GM11168 (cell line): ENCODE measurements at regions not wholly inside any gene's neighbourhood (a gene's known extent, or its start where the extent isn't known, plus 50 kb on each side); places are given as distances from the start of the nearest gene placed in this dataset.
"Not testable (repeated sequence)": the region's sequence is repeated elsewhere in the genome, so short reads cannot be mapped to it uniquely, and the experiment has no call there.

Source experiments
- in situ Hi-C: fragments of 300-500 bp; cut with MboI; formaldehyde crosslinking; loops from one replicate; pipeline ENCODE4 v1.12.0; 2022; ENCODE audit warnings: low sequenced_read_pairs; ENCODE audit not compliant: unreplicated experiment

DNA sequence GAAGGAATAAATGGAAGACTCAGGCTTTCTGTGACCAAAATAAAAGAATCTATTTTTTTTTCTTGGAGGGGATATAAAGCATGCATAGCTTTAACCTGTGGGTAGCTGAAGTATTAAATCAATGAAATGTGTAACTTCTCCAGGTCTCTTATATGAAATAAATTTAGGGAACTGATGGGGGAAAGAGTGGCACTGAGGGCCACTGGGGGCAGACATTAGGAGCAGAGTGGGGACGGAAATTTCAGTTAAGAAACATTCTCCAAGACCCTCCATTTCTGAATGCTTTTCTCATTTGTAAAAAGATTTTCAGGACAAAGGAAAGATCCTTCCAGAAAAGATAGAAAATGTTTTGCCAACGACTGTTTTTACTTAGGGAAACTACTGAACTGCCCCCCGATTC is 131.0 kb downstream of the GPX5 start:
- in situ Hi-C loops: no loop called here

DNA sequence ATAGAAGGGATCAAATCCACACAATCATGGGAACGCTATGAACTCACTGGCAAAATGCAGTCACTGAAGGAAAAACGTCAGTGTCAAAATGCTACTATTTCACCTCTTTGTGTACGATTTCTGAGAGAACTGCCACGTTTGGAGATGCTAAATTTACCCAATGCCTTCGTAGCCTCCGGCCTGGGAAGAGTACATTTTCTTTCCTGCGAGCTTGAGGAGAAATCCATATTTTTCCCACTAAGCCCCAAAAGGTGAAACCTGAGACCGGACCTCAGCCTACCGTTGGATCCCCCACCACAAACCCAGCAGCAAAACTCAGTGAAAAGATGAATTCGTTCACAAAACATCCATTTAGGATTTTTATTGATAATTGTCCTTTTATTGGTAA is 131.7 kb downstream of the GPX5 start:
- in situ Hi-C loops: no loop called here

DNA sequence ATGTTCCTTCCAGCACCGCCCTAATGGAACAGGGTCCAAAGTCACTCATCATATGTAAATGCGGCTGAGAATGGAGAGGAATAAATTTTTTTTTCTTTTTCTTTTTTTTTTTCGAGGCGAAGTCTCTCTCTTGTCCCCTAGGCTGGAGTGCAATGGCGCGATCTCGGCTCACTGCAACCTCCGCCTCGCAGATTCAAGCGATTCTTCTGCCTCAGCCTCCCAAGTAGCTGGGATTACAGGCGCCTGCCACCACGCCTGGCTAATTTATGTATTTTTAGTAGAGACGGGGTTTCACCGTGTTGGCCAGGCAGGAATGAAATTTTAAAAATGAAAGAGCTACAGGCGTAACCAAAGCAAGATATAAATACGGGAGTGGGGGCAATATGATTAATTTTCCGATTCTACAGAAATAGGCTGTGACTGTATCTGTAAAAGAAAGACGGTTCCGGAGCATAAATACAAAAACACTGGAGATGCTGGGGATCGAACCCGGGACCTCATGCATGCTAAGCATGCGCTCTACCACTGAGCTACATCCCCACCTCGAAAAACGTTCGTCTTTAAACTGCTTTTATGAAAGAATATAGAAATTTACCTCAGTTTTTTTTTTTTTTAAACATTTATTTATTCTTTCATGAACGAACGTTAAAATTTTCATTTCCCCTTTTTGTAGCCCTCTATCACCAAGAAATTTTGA is 132.2 kb downstream of the GPX5 start:
- in situ Hi-C loops: no loop called here

DNA sequence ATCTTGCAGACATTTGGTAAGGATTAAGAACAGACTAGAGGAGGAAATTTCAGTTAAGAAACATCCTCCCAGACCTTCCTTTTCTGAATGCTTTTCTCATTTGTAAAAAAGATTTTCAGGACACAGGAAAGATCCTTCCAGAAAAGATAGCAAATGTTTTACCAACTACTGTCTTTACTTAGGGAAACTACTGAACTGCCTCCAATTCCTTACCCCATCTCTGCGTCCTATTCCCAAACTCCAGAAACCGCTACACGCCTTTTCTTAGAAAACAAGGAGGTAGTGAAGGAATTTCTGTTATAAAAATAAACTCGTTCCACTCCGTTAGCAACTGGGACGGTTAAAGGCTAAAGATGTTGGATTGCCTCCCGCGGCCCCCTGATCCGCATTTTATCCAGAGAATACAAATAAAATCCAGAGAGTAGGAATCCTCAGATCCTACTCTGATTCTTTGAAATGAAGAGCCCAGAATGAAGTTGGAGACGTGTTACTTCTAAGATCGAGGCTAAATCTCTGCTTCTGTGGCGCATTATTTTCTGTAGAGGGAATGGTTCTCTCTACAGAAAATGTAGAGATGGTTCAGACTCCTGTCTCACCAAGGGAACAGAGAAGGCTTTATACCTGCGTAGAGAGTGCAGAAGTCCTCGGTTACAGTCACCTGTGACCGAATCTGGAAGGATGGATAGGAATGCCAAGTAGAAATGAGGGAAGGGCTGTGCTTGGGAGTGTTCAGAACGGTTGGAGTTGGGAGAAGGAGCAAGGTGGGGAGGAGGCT is 133.0 kb downstream of the GPX5 start:
- in situ Hi-C loops: no loop called here

DNA sequence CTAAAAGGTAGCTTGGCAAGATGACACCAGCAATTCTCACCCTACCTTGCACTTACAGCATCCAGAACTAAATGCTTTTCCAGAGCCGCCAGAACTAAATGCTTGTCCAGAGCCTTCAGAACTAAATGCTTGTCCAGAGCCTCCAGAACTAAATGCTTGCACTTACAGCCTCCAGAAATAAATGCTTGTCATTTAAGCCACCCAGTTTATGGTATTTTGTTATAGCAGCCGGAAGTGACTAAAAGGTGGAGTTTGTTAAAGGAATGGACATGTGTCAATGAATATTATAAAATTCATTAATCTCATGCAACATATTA is 133.5 kb downstream of the GPX5 start:
- in situ Hi-C loops: no loop called here

DNA sequence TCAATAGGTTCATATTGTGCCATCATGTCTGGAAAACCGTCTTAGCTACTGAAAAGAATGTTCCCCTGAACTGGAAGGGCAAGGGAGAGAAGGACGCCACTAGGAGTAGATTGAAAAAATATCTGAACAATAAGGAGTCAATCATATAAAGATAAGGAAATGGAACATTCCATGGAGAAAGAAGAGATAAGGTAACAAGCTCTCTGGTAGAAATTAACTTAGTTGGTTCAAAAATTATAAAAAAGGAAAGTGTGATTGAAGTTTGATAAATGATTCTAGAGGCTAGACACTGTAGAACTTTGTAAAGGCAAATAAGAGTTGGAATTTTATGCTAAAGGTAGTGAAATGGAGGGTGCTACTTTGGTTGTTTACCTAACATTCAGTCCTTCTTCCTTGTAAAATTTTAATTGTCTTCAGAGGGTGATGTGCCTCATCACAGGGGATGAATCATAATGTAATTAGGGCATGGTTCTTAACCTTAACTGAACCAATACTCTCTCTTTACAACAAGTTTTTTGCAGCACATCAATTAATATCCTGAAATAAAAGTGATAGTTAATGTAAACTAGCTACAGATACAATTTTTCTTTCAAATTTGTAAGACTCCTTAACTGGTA is 135.5 kb downstream of the GPX5 start:
- in situ Hi-C loops: no loop called here

DNA sequence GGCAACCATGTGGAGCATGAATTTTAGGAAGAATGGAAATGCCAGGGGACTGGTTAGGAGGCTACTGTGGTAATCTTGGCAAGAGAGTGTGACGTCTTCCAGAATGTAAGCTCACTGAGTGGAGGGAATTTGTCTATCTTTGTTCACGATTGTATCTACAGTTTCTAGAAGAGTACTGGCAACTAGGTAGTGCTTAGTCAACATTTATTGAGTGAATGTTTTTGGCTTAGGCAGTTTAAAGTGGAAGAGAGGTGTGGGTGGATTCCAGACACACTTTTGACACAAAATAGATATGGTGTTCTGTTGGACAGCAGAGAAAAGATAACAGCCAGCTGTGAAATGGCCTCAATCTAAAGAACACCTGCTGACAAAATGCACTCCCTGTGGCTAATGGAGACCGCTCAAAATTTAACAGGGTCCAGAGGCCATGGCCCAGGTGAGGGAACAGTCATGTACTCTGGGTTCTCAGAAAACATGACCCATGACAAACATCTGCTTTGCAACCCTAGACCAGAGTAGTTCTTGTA is 139.3 kb downstream of the GPX5 start:
- in situ Hi-C loops: no loop called here

DNA sequence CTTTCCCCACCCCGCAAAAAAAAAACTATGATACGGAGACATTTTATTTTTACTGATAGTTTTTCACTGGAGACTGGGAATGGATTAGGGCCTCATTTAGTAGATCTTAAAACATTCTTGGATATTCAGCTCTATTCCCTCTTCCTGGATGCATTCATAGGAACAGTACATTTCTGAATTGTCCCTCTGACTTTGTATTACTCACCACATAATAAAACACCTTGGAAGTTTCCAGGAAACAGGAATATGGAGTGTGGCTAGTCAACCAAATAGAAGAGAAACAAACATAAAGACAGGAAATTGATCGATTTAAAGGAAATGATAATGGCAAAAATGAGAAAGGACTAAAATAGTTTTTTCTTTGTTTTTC is 147.7 kb downstream of the GPX5 start:
- in situ Hi-C loops: loop anchor here (10.0 kb wide), 1 partner anchor 341 kb away; no protein-coding TSS in a partner anchor

DNA sequence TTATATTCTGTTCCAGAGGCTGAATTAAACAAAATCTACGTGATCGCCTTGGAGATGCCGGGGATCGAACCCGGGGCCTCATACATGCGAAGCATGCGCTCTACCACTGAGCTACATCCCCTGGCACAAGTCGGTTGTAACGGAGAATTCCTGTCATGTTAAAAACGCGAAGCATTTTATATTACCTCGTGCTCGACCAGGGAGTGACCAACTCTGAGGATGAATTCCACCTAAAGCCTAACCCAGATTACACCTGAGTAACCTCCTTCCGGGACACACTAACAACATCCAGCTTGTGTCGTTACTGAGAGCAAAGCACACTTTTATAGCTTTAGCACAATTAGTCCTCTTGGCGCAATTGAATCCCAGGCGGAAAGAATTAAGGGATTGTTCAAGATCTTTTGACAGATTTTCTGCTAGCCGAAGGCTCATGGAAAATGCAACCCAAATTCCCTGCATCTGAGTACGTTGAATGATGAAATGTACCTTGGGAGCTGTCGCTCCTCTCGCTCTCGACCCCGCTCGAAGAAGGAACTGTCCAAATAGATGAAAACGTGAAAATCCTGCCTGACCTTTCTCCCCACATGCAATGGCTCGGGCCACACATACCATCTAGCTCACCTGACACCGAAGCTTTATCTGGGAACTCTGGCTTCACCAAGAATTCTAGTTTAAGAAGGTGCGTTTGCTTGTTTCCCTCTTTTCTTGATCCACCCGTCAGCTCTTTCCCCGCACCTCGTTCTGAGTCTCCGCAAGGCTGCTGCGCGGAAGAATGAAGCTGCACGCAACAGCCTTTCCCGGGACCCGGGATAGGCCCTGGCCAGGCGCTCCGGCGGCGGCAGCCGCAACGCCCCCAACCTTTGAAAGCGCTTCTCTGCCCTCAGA is 148.3 kb downstream of the GPX5 start:
- in situ Hi-C loops: loop anchor here (10.0 kb wide), 1 partner anchor 341 kb away; no protein-coding TSS in a partner anchor

DNA sequence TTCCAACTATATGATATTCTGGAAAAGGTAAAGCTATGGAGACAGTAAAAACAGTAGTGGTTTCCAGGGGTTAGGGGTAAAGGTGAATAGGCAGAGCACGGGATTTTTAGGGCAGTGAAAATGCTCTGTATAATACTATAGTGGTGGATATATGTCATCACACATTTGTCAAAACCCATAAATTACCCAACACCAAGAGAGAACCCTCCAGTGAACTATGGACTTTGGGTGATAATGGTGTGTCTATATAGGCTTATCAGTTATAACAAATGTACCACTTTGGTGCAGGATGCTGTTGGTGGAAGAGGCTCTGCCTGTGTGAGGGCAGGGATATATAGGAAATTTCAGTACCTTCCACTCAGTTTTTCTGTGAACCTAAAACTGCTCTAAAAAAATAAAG is 149.9 kb downstream of the GPX5 start:
- in situ Hi-C loops: loop anchor here (10.0 kb wide), 1 partner anchor 339 kb away; no protein-coding TSS in a partner anchor

DNA sequence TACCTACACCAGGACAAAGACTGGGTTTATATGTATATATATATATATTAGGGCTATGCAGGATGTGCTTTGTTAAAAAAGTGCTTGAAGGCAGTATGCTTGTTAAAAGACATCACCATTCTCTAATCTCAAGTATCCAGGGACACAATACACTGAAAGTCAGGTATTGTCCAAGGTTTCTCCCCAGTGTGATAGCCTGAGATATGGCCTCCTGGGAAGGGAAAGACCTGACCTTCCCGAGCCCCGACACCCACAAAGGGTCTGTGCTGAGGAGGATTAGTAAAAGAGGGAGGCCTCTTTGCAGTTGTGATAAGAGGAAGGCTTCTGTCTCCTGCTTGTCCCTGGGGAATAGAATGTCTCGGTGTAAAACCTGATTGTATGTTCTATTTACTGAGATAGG is 156.9 kb downstream of the GPX5 start:
- in situ Hi-C loops: no loop called here

DNA sequence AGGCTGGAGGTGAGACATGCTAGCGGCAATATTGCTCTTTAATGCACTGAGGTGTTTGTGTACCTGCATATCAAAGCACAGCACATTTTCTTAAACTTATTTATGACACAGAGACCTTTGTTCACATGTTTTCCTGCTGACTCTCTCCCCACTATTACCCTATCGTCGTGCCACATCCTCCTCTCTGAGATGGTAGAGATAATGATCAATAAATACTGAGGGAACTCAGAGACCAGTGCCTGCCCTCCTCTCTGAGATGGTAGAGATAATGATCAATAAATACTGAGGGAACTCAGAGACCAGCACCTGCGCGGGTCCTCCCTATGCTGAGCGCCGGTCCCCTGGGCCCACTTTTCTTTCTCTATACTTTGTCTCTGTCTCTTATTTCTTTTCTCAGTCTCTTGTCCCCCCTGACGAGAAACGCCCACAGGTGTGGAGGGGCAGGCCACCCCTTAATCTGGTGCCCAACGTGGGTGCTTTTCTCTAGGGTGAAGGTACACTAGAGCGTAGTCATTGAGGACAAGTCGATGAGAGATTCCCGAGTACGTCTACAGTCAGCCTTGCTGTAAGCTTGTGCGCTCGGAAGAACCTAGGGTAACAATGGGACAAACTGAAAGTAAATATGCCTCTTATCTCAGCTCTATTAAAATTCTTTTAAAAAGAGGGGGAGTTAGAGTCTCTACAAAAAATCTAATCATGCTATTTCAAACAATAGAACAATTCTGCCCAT is 157.4 kb downstream of the GPX5 start:
- in situ Hi-C loops: not testable (repeated sequence)

DNA sequence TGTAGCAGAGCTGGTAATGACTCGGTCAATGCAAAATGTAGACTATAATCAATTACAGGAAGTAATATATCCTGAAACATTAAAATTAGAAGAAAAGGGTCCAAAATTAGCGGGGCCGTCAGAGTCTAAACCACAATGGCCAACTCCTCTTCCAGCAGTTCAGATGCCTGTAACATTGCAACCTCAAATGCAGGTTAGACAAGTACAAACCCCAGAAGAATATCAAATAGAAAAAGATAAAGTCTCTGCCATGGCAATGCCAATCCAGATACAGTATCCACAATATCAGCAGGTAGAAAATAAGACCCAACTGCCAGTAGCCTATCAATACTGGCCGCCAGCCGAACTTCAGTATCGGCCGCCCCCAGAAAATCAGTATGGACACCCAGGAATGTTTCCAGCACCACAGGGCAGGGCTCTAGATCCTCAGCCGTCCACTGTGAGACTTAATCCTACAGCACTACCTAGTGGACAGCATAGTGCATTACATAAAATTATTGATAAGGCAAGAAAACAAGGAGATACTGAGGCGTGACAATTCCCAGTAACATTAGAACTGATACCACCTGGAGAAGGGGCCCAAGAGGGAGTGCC is 158.4 kb downstream of the GPX5 start:
- in situ Hi-C loops: no loop called here

DNA sequence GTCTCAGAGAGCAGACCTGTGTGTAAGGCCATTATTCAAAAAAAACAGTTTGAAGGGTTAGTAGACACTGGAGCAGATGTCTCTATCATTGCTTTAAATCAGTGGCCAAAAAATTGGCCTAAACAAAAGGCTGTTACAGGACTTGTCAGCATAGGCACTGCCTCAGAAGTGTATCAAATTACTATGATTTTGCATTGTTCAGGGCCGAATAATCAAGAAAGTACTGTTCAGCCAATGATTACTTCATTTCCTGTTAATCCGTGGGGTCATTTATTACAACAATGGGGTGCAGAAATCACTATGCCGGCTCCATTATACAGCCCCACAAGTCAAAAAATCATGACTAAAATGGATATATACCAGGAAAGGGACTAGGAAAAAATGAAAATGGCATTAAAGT is 160.3 kb downstream of the GPX5 start:
- in situ Hi-C loops: not testable (repeated sequence)

DNA sequence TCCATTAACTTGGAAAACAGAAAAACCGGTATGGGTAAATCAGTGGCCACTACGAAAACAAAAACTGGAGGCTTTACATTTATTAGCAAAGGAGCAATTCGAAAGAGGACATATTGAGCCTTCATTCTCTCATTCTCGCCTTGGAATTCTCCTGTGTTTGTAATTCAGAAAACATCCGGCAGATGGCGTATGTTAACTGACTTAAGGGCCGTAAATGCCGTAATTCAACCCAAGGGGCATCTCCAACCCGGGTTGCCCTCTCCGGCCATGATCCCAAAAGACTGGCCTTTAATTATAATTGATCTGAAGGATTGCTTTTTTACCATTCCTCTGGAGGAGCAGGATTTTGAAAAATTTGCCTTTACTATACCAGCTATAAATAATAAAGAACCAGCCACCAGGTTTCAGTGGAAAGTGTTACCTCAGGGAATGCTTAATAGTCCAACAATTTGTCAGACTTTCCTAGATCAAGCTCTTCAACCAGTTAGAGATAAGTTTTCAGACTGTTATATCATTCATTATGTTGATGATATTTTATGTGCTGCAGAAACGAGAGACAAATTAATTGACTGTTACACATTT is 160.9 kb downstream of the GPX5 start:
- in situ Hi-C loops: not testable (repeated sequence)

DNA sequence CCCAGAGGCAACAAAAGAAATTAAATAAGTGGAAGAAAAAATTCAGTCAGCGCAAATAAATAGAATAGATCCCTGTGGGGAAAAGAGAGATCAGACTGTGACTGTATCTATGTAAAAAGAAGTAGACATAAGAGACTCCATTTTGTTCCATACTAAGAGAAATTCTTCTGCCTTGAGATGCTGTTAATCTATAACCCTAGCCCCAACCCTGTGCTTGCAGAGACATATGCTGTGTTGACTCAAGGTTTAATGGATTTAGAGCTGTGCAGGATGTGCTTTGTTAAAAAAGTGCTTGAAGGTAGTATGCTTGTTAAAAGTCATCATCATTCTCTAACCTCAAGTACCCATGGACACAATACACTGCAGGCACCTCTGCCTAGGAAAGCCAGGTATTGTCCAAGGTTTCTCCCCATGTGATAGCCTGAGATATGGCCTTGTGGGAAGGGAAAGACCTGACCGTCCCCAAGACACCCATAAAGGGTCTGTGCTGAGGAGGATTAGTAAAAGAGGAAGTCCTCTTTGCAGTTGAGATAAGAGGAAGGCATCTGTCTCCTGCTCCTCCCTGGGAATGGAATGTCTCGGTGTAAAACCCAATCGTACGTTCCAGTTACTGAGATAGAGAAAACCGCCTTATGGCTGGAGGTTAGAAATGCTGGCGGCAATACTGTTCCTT is 161.8 kb downstream of the GPX5 start:
- in situ Hi-C loops: not testable (repeated sequence)

DNA sequence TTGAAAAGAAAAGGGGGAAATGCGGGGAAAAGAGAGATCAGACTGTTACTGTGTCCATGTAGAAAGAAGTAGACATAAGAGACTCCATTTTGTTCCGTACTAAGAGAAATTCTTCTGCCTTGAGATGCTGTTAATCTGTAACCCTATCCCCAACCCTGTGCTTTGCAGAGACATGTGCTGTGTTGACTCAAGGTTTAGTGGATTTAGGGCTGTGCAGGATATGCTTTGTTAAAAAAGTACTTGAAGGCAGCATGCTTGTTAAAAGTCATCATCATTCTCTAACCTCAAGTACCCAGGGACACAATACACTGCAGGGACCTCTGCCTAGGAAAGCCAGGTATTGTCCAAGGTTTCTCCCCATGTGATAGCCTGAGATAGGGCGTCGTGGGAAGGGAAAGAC is 166.3 kb downstream of the GPX5 start:
- in situ Hi-C loops: not testable (repeated sequence)

DNA sequence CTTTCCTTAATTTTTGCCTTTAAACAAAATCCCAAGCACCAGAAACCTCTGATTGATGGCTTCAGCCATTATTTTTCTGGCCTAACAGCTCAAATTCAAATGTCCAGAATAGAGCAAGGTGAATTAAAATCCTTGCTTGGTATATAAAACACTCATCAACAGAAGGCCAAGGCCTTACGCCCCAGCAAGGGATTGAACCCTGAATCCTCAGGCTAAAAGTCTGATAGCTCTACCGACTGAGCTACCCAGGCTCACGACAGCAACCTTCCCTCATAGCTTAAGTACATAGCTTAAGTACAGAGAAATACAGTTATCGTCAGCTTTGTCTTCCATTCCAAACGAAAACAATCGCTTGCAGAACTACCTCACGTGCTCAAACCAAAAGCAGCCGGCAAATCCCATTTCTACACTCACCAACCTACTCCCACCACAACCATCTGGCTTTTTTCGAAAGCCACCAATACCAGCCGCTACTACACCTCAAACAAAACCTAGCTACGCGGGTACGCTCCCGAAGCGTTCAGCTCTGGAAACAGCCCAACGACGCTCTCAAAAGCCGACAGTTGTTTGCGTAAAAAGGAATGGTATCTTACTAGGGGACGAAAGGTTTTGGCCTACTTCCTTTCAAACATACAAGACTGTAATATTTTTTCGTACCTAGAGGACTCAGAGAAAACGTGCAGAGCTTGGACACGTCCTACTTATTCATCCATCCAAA is 167.5 kb downstream of the GPX5 start:
- in situ Hi-C loops: no loop called here
